ENCODE measurements at regions not wholly inside any gene's neighbourhood (a gene's known extent, or its start where the extent isn't known, plus 50 kb on each side); places are given as distances from the start of the nearest gene placed in this dataset.

DNA sequence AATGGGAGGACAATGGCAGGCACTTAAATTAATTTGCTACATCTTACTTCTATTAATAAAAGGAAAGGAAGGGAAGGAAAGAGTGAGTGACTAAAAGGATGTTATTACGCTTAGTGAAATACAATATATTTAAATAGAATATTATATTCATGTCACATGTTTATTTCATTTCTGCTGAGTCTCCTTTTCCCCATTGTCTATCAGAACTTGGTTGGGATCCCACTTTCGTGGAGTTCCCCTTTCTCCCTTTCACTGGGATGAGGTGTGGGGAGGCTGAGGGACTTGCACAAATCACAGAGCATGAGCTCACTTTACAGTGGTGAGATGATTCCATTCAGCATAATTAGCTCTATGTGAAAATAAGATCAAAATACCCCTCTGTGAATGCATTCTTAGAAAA lies 730.6 kb downstream of the TSN start:
- DNase-seq (ENCODE audit: low spot score), result no peak

DNA sequence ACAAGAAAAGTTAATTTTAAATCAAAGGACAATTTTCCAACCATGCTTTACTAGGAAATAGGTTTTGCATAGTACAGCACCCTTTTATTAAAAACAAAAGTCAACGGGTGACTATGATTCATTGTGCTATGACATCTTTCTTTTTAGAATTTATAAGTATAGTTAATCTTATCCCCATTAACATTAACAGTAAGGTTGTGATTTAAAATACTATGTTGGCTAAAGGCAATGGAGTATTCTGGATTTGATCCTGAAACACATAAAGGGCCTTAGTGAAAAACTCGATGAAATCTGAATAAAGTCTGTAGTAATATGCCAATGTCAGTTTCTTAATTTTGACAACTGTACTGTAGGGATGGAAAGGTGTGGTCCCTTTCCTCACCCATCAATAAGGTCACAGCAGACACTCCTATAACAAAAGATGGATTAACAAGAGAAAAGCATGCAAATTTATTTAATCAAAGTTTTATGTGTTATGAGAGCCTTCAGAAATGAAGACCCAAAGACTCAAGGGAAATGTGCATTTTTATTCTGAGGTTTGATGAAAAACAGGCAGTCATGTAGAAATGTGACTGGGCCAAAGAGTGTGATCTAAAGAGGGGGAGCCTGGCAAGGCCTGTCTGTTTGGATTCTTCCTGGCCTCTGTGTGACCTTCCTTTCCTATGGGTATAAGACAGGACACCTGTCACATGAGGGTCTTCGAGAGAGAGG lies 731.4 kb downstream of the TSN start:
- DNase-seq (ENCODE audit: low spot score), result no peak

DNA sequence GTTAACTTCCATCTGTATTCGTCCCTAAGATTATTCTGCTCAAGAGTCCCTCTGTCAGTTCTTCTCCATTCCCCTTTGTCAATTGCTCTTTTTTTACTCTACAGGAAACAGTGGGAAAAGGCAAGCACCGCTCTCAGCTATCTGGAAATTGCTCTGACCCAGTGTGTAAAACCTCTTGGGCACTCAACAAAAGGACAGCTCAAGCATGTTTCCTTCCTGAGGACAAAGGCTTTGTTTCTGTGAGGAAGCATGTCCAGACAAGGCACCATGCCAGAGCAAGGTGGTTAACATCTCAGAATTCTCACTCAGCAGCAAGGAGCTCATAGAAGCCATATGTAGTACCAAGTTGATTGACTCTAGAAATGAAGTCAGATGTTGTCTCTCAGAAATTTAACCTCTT lies 735.6 kb downstream of the TSN start:
- no peak for DNase-seq (ENCODE audit: low spot score)

DNA sequence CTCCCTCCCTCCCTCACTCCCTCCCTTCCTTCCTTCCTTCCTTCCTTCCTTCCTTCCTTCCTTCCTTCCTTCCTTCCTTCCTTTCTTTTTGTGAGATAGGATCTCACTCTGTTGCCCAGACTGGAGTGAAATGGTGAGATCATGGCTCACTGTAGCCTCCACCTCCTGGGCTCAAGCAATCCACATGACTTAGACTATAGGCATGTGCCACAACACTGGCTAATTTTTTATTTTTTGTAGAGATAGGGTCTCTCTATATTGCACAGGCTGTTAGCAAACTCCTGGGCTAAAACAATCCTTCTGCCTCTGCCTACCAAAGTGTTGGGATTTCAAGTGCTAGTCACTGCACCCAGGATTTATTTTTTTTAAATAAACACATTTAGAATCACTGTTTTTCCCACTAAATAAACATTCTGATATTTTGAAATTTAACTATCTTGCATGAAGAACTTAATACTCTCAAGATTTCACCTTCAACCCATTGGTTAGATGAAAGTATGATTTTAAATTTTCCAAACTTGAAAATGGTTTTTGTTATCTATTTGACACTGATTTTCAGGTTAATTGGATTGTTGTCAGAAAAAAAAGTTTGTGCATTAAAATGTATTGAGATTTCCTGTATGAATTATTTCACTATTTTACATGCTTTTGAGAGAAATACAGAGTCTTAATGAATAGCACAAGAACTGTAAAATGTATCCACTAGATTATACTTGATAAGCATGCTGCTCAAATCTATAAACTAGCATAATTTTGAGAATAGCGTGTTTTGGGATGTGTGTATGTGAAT lies 745.1 kb downstream of the TSN start:
- DNase-seq (ENCODE audit: low spot score), result no peak

DNA sequence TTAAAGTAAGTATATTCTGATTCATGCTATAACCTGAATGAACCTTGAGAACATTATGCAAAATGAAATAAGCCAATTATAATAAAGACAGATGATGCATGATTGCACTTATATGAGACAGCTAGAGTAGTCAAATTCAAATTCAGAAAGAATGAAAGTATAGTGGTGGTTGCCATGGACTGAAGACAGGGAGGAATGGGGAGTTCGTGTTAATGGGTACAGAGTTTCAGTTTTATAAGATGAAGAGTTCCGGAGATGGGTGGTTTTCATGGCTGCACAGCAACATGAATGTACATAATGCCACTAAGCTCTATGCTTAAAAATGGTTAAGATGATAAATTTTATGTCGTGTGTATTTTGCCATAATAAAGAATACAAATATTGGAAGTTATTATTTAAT lies 751.2 kb downstream of the TSN start:
- DNase-seq (ENCODE audit: low spot score), result no peak

DNA sequence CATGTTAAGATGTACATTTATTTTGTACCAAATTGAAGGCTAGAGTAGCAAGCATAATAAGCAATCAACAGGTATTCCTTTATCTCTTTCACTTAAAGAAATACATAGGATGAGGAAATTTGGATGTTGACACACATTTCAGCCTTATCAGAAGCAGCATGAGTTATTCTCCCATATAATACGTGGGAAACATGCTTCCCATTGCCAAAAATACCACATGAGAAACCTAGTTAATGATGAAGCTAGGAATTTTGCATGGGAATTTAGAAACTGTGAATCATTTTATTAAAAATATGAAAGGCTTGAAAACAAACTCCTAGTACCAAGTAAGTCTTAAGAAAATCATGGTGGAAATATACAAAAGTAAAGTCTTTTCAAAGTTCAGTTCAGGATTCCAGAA lies 751.8 kb downstream of the TSN start:
- no peak for DNase-seq (ENCODE audit: low spot score)

DNA sequence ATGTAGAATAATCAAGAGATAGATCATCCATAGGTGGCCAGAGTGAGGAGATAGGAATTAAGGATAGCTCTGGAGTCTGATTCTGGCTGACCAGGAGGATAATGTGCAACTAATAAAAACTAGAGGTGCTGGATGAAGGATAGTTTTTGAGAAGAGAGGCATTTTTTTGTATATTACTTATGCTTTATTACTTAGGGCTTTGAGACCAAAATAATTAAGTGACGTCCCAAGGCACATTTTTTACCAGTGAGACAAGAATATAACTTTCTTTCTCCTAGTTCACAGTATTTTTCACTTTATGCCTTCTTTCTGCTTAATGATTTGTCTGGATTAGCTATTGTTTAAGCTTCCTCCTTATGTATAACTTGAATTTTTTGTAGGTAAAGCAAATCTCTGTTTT lies 756.6 kb downstream of the TSN start:
- no peak for DNase-seq (ENCODE audit: low spot score)

DNA sequence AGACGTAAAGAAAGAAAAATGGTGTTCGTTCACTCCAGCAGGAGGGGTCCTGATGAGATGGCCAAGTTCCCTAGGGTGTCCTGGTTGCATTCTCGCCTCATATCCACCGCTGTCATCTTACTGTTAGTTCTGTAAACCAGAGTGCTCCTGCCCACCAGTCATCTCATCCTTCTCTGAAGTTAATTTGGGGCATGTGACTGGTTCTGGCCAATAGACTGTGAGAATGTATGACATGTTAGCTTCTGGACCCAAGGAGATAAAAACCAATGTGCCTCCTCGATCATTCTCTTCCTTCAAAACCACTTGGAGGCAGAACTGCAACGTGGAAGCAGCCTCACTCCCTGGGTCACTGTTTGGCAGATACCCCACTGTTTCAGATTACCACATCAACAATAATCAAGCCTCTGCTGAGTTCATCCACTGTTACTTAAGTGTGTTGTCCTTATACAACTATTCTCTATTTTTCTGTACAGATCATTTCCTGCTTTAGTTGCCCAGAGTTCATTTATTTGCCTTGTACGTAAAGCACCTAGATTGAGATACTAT lies 759.1 kb downstream of the TSN start:
- no peak for DNase-seq (ENCODE audit: low spot score)

DNA sequence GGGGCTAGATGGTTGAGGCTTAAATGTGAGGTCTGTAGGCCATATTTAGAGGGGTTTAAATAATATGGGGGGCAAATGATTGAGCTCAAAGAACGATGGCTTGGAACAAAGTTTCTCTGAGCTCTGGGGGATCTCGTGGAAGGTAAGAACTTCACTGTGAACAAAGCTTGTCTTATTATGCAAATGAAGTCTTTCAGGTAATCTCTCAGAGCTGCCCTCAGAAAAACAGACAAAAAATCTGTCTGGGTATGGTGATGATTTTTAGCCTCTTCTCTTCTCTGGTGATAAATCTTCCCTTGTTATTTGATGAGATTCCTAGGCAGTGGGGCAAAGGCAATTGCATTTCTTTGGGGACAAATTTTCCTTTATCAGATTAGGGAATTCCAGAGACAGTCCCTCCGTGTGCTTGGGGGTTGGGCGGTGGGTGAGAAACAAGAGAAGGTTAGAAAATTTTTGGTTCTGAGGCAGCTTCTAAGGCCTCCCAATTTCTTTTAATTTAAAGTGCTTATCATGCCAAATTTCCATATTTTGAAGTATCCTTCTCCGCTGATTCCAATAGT lies 760.4 kb downstream of the TSN start:
- no peak for DNase-seq (ENCODE audit: low spot score)

DNA sequence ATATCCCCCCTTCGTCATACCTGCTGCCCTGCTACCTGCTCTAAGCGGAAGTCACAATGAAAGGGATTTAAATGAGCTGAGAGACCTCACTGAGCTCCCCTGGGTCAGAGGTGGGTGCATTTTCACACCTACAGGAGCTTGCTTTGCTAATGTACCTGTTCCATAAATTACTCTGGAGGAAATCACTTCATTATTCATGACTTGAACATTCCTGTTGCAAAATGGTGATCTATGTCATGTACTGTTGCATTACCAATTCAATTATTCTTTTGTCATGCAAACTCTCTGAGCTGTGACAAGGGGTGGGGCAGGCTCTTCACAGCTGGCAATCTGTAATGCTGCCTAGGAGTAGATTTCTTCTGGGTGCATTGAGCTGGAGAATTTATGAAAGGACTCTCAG lies 761.3 kb downstream of the TSN start:
- DNase-seq (ENCODE audit: low spot score), result no peak

DNA sequence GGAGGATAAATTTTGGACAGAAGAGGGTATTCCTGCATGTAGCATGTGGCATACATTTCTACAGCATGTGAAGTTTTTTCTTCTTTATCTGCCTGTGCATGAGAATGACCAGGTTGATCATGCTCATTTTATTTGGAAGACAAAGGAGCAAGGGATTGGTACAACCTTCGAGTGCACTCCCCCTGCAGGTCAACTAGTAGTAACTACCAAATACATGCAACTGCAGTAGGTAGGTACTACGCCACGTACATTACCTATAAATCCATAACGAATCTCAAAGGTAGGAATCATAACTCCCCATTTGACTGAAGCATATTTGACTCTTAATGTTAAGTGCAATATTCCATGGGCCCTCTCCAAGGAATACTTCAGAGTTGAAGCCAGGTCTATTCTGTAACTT lies 763.9 kb downstream of the TSN start:
- DNase-seq (ENCODE audit: low spot score), result no peak

DNA sequence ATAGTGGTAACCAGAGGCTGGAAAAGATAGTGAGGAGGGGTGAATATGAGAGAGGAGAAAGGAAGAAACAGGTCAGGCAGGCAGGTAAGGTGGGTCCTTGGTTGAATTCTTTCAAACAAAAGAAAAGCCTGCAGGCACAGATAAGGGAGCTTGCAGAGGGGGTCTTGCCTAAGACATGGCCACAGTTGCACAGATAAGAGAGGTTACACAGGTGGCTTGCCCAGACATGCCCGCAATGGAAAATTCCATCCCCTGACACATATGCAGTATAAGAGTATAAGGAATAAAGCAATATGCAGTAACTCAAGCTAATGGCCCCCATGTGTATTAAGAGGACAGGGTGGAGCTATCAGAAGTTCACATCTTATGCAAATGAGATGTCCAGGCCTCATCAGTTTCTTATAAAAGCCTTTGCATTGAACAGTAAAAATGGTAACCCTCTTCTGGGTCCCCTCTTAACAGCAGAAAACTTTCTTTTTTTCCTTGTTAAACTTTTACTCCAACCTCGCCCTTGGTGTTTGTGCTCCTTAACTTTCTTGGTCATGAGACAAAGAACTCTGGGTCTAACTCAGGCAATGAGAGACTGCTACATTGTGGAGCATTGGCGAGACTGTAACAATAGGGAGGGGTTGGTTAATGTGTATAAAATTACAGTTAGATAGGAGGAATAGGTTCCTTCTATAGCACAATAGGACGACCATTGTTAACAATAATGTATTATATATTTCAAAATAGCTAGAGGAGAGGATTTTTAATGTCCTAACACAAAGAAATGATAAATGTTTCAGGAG lies 764.6 kb downstream of the TSN start:
- DNase-seq (ENCODE audit: low spot score), result no peak

DNA sequence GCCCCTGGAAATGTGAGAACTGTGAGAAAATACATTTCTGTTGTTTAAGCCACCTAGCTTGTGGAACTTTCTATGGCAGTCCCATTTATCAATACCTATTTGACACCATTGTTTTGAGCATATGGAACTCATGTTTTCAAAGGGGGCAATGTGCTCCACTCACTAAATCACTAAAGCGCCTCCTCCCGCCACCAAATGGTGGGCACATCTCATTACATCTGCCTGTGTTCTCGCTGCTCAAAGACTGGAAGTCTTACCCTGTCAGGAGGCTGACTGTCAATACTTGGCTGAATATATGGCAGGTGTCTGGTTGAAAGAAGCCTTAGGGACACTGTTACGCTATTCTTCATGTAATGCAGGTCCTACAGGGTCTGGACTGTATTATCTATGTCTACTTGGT lies 767.7 kb downstream of the TSN start:
- DNase-seq (ENCODE audit: low spot score), result no peak

DNA sequence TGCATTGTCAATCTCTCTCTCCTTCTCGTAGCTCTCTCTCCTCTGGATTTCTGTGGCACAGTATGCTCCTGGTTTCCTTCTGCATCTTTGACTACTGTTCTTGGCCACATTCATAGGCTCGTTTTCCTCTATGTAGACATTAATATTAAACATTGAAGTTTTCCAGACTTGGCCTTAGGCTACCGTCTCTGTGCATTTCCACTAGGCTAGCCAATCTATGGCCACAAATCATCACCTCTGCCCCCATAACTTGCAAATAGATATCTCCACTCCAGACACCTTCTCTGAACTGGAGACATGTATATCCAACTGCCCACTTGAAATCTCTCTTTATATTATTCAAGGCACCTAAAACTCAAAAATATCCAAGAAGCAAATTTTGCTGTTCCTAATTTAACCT lies 768.5 kb downstream of the TSN start:
- no peak for DNase-seq (ENCODE audit: low spot score)

DNA sequence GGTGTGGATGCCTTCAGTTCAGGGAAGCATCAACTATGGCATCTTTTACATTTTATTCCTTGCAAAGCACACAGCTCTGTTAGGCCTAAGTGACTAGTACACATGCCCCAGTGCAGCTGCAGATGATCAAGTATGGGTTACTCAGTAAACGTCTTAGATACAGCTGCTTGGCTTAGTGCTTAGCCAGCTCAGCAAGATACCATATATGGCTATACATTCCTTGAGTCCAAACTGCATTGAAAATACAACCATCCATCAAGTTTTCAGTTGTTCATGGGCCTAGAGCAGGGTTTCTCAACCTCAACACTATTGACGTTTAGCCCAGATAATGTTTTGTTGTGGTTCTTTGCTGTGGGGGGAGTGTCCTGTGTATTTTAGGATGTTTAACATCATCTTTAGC lies 769.9 kb downstream of the TSN start:
- no peak for DNase-seq (ENCODE audit: low spot score)

DNA sequence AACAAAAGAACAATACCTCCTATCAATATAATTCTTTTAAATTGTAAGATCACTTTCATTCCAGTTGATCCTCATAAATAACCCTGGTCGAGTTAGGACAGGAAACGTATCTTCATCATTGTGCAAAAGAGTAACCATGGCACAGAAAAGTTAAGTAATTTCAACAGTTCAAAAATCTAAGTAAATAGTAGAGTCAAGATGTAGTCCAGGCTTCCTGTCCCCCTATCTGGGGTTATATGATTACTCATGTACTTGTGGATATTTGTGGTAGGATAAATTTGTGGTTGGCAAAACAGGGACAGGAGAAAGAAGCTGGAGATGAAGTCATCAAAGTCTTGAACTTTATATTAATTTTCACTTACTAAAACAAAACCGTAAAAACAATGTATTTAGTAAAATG lies 772.6 kb downstream of the TSN start:
- no peak for DNase-seq (ENCODE audit: low spot score)

DNA sequence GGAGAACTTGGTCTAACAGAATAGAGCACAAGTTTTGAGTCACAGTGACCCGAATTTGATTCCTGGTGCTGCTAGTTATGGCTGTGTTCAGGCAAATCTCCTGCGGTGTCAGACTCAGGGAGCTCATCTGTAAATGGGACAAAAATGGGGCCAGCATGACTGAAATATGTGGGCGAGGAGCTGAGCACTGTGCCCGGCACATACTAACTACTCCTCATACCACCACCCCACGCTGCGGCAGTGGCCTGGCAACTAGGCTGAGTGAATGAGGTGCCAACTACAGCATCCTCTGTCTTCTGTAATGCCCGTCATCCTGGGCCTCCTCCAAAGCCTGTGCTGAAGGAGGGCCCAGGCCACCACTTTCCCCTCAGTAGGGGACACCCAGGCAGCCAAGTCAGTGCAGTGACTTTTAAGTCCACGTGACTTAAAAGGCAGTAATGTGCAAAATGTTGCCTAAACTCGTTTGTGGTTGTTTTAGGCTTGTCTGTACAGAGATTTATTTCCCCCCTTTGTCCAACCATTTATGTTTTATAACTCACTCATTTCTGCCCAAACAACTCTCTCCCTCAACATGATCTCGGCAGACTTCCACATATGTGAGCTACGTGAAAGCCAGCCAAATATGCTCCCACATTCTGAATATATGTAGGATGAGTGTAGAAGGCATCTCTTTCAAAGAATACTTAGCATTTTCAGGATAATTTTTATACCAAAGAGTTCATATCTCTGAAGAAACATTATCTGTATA lies 773.7 kb downstream of the TSN start:
- no peak for DNase-seq (ENCODE audit: low spot score)

DNA sequence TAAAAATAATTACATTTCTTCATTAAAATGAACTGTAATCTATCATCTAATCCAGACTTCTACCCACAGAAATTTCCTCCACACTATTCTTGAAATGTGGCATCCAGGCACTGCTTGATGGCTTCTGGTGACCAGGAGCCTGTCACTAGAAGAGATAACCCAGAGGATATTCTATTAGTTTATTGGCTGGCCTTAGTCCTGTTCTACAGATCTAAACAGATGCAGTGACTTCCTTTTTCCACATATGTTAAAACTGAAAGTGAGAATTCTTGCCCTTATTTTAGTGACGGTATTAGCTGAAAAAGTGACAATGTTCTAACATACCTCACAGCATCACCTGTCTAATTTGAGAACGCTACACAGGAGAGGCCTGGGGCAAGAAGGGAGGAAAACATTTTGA lies 775.4 kb downstream of the TSN start:
- DNase-seq (ENCODE audit: low spot score), result no peak

DNA sequence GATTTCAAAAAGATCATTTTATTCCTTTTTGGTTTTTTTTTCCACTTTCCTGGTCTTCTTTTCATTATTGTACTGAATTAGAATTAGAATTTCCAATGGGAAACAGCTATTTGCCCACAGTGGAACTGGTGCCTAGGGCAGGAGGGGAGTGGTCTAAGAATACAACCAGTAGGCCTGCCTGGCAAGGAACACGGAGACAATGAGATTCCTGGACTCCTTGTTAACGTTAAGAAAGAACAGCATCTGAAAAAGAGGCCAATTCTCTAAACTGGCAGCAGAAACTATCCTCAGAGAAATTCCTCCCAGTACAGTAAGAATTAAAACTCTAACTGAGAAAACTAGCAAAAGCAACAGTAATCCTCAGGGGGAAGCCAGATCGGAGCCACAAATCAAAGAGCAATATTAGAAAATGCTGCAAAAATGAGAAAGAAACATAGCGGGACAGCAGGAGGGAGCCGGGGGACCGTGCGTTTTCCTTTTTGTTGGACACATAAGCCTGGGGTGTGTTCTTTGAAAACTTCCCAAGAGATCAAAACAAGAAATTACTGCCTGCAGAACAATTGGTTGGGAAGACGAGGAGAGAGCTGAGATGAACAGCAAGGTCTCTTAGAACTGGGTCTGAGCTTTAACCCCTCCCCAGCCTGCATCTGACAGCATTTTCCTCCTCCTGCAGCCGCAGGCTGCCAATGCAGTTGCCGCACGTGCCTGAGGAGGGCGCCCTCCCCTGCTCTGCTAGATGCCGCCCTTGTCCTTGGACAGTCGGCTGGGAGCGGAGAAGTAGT lies 776.0 kb downstream of the TSN start:
- DNase-seq (ENCODE audit: low spot score), result no peak

DNA sequence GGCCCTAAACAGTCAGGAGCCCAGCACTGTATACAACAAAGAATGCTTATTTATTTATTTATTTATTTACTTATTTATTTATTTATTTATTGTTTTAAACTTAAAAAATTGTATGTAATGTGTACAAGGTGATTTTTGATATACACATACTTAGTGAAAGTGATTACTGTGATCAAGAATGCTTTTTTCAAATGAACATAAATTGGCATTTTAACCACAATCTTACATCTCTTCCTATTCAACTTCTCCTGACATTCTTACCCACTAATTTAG lies 776.6 kb downstream of the TSN start:
- no peak for DNase-seq (ENCODE audit: low spot score)

DNA sequence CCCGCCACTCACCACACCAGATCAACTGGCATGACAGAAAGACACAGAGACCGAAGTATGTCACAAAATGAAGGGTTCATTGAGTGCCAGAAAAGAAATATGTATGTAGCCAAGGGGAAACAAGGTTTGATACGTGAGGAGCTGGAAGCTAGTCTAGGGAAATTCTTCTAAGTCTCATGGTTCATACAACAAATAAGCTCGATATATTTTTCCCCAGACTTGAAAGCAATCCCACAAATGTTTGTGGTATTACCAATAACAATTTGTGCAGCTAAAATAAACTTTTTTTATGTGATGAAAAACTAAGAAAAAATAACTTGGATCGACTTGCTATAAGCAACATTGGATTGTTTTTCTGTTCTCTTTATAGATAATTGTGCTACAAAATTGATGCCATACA lies 777.0 kb downstream of the TSN start:
- DNase-seq (ENCODE audit: low spot score), result no peak

All from ureter (tissue), 1 donor.